ENCODE measurements at regions not wholly inside any gene's neighbourhood (a gene's known extent, or its start where the extent isn't known, plus 50 kb on each side); places are given as distances from the start of the nearest gene placed in this dataset.
A peak's percentile ranks its signal among the peaks of the same experiment; 100 is the strongest.

GRCh38 chr10:64396105-64396708, 875.0 kb downstream of the REEP3 start:
- FAIRE-seq = no peak
- TF ChIP-seq CTCF (IDR thresholded peaks at IDR 0.05; ENCODE audit: insufficient read depth, missing control alignments) = no peak
- no peak for DNase-seq (ENCODE audit: insufficient read length, low spot score)

GRCh38 chr10:64397125-64397524, 875.9 kb downstream of the REEP3 start:
- FAIRE-seq (no peak), DNase-seq (ENCODE audit: insufficient read length, low spot score) (no peak)
- TF ChIP-seq CTCF (IDR thresholded peaks at IDR 0.05; ENCODE audit: insufficient read depth, missing control alignments) = no peak

GRCh38 chr10:64408391-64409183, 887.4 kb downstream of the REEP3 start:
- FAIRE-seq (no peak), DNase-seq (ENCODE audit: insufficient read length, low spot score) (no peak)
- TF ChIP-seq CTCF (IDR thresholded peaks at IDR 0.05; ENCODE audit: insufficient read depth, missing control alignments) = no peak

- DNase-seq (ENCODE audit: insufficient read length, low spot score) (no peak), FAIRE-seq (no peak)
- no peak for TF ChIP-seq CTCF (IDR thresholded peaks at IDR 0.05; ENCODE audit: insufficient read depth, missing control alignments)
Observed at GRCh38 chr10:64409349-64409748, 888.1 kb downstream of the REEP3 start.

- no peak for TF ChIP-seq CTCF (IDR thresholded peaks at IDR 0.05; ENCODE audit: insufficient read depth, missing control alignments)
- DNase-seq (ENCODE audit: insufficient read length, low spot score) (no peak), FAIRE-seq (no peak)
Observed at GRCh38 chr10:64416011-64416410, 894.8 kb downstream of the REEP3 start.

- no peak for DNase-seq (ENCODE audit: insufficient read length, low spot score)
- TF ChIP-seq CTCF (IDR thresholded peaks at IDR 0.05; ENCODE audit: insufficient read depth, missing control alignments) = no peak
- FAIRE-seq = no peak
Observed at GRCh38 chr10:64419461-64419860, 898.3 kb downstream of the REEP3 start.

- DNase-seq (ENCODE audit: insufficient read length, low spot score) (no peak), FAIRE-seq (no peak)
- peak; percentile 23 for TF ChIP-seq CTCF (IDR thresholded peaks at IDR 0.05; ENCODE audit: insufficient read depth, missing control alignments)
Observed at GRCh38 chr10:64426745-64427144, 905.5 kb downstream of the REEP3 start.

Data from D721Med (cell line).